ENCODE measurements at regions not wholly inside any gene's neighbourhood (a gene's known extent, or its start where the extent isn't known, plus 50 kb on each side); places are given as distances from the start of the nearest gene placed in this dataset.

- TF ChIP-seq ZNF292 (tag by site-specific recombination; IDR thresholded peaks at IDR 0.05; ENCODE audit: borderline replicate concordance, low read depth) (no peak), YY1 (tag by site-specific recombination; IDR thresholded peaks at IDR 0.05) (no peak), KLF7 (tag by site-specific recombination; IDR thresholded peaks at IDR 0.05; ENCODE audit: borderline replicate concordance) (no peak), ZNF121 (tag by site-specific recombination; IDR thresholded peaks at IDR 0.05) (no peak), ZNF341 (tag by site-specific recombination; IDR thresholded peaks at IDR 0.05; ENCODE audit: low read depth) (no peak), ZNF133 (tag by site-specific recombination; IDR thresholded peaks at IDR 0.05) (no peak)
- TF ChIP-seq, protein P1, sequence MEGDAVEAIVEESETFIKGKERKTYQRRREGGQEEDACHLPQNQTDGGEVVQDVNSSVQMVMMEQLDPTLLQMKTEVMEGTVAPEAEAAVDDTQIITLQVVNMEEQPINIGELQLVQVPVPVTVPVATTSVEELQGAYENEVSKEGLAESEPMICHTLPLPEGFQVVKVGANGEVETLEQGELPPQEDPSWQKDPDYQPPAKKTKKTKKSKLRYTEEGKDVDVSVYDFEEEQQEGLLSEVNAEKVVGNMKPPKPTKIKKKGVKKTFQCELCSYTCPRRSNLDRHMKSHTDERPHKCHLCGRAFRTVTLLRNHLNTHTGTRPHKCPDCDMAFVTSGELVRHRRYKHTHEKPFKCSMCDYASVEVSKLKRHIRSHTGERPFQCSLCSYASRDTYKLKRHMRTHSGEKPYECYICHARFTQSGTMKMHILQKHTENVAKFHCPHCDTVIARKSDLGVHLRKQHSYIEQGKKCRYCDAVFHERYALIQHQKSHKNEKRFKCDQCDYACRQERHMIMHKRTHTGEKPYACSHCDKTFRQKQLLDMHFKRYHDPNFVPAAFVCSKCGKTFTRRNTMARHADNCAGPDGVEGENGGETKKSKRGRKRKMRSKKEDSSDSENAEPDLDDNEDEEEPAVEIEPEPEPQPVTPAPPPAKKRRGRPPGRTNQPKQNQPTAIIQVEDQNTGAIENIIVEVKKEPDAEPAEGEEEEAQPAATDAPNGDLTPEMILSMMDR (tag by site-specific recombination; IDR thresholded peaks at IDR 0.05) = no peak
- TF ChIP-seq, protein P2, sequence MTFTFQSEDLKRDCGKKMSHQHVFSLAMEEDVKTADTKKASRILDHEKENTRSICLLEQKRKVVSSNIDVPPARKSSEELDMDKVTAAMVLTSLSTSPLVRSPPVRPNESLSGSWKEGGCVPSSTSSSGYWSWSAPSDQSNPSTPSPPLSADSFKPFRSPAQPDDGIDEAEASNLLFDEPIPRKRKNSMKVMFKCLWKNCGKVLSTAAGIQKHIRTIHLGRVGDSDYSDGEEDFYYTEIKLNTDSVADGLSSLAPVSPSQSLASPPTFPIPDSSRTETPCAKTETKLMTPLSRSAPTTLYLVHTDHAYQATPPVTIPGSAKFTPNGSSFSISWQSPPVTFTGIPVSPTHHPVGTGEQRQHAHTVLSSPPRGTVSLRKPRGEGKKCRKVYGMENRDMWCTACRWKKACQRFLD (tag by site-specific recombination; IDR thresholded peaks at IDR 0.05) = no peak
- TF ChIP-seq, protein P3, sequence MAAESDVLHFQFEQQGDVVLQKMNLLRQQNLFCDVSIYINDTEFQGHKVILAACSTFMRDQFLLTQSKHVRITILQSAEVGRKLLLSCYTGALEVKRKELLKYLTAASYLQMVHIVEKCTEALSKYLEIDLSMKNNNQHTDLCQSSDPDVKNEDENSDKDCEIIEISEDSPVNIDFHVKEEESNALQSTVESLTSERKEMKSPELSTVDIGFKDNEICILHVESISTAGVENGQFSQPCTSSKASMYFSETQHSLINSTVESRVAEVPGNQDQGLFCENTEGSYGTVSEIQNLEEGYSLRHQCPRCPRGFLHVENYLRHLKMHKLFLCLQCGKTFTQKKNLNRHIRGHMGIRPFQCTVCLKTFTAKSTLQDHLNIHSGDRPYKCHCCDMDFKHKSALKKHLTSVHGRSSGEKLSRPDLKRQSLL (tag by site-specific recombination; IDR thresholded peaks at IDR 0.05) = no peak
Observed at GRCh38 chr11:131037873-131038272, 121.6 kb upstream of the SNX19 start.

Data from HEK293 (cell line).